ENCODE measurements at regions not wholly inside any gene's neighbourhood (a gene's known extent, or its start where the extent isn't known, plus 50 kb on each side); places are given as distances from the start of the nearest gene placed in this dataset.
"Not testable (repeated sequence)": the region's sequence is repeated elsewhere in the genome, so short reads cannot be mapped to it uniquely, and the experiment has no call there.

DNA sequence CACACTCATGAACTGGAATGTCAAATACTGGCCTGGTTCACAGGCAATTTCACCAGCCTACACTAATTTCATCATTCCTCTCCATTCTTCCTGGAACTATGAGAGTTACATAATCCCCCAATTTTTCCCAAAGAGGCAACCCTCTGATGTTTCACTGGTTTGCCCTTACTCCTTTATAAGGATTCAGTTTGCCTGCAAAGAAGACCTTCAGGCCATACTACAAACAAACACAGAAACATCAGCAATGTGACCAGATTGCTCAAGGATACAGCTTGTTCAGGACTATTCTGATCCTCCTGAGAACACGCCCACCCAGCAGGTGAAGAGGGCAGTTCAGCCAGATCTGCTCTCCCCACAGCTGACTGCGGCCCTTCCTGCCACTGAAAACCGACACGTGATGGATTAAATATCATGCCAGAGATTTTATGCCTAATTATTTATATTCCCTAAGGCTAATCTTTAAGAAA lies 215.5 kb downstream of the ETAA1 start:
- TF ChIP-seq, protein P1, sequence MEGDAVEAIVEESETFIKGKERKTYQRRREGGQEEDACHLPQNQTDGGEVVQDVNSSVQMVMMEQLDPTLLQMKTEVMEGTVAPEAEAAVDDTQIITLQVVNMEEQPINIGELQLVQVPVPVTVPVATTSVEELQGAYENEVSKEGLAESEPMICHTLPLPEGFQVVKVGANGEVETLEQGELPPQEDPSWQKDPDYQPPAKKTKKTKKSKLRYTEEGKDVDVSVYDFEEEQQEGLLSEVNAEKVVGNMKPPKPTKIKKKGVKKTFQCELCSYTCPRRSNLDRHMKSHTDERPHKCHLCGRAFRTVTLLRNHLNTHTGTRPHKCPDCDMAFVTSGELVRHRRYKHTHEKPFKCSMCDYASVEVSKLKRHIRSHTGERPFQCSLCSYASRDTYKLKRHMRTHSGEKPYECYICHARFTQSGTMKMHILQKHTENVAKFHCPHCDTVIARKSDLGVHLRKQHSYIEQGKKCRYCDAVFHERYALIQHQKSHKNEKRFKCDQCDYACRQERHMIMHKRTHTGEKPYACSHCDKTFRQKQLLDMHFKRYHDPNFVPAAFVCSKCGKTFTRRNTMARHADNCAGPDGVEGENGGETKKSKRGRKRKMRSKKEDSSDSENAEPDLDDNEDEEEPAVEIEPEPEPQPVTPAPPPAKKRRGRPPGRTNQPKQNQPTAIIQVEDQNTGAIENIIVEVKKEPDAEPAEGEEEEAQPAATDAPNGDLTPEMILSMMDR (IDR thresholded peaks at IDR 0.05) = no peak

DNA sequence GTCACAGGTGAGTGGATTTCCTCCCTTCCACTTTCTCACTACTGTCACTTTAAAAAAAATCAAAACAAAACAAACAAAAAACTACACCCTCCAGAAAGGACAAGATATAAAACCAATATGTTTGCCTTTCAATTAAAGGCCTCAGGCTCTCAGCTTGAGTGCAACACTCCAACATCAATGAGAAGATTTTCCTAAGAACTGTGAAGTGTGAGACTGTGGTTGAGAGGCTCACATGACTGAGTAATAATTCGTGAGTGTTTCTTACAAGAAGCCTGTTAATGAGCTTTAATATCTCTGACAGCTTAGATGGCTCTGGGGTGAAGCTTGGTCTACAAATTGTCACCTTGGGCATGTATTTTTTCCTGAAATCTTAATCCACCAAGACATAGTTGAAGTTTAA lies 216.1 kb downstream of the ETAA1 start:
- DNase-seq (ENCODE audit: extremely low spot score, unreplicated experiment) = no peak
- no peak overlapping the region for H3K4me3 Mint-ChIP-seq (ENCODE audit: unreplicated experiment)
- H3K27ac Mint-ChIP-seq (ENCODE audit: unreplicated experiment) = no peak overlapping the region

More for the DNA sequence above, 215.5 kb downstream of the ETAA1 start:
- H3K4me1 Mint-ChIP-seq (ENCODE audit: unreplicated experiment) = peaks cover 4% of the 10 kb centered on the region
- H3K27me3 Mint-ChIP-seq (ENCODE audit: unreplicated experiment) = no peaks in the 10 kb centered on the region
- no peak for DNase-seq (ENCODE audit: extremely low spot score, unreplicated experiment)
- H3K4me3 Mint-ChIP-seq (ENCODE audit: unreplicated experiment) = no peak overlapping the region
- H3K36me3 Mint-ChIP-seq (ENCODE audit: unreplicated experiment) = no peaks in the 10 kb centered on the region
- H3K27ac Mint-ChIP-seq (ENCODE audit: unreplicated experiment) = no peak overlapping the region
- H3K9me3 Mint-ChIP-seq (ENCODE audit: unreplicated experiment) = no peaks in the 10 kb centered on the region

DNA sequence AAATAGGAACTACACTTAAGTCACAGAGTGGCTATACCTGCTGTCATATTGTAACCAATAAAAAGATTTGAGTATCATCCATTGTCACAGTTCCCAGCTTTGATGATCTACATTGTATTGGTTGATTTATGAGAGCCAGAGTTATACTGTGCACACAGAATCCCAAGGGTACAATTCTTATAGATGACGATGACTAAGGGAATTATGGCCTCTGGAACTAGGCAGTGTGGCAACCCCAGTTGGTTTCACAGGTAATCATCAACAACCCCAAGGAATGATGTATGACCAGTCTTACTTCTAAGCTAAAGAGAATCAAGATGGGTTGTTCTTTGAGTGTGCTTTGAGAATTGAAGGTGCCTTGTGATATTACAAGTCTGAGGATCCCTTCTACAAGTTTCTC lies 217.3 kb downstream of the ETAA1 start:
- DNase-seq (ENCODE audit: extremely low spot score, unreplicated experiment) = no peak
- Mint-ChIP-seq H3K27me3 (ENCODE audit: unreplicated experiment) (no peaks in the 10 kb centered on the region), H3K4me1 (ENCODE audit: unreplicated experiment) (peaks cover 4% of the 10 kb centered on the region), H3K4me3 (ENCODE audit: unreplicated experiment) (no peak overlapping the region), H3K36me3 (ENCODE audit: unreplicated experiment) (no peaks in the 10 kb centered on the region), H3K27ac (ENCODE audit: unreplicated experiment) (no peak overlapping the region), H3K9me3 (ENCODE audit: unreplicated experiment) (no peaks in the 10 kb centered on the region)
- TF ChIP-seq, protein P1 (IDR thresholded peaks at IDR 0.05) = no peak

More for the DNA sequence above, 216.1 kb downstream of the ETAA1 start:
- TF ChIP-seq, protein P1 (IDR thresholded peaks at IDR 0.05) = no peak
- Mint-ChIP-seq H3K9me3 (ENCODE audit: unreplicated experiment) (no peaks in the 10 kb centered on the region), H3K36me3 (ENCODE audit: unreplicated experiment) (no peaks in the 10 kb centered on the region), H3K4me1 (ENCODE audit: unreplicated experiment) (peaks cover 4% of the 10 kb centered on the region), H3K27me3 (ENCODE audit: unreplicated experiment) (no peaks in the 10 kb centered on the region)

DNA sequence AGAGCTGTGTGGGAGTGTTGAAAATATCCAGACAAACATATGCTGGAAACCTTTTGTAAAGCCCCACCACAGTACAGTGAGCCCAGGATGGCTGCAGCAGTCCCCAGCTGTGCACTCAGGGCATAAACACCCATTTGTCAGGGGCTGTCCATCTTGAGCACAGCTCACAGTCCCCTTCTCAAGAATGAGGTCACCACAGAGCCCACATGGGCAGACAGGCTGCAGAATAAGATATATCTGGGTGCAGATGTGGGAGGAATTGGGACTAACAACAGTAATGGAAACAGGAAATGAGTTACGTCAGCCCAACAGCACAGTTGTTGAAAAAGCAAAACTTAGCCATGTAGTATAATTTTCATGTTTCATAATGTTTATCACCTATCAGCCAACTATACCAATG lies 219.6 kb downstream of the ETAA1 start:
- Mint-ChIP-seq H3K9me3 (ENCODE audit: unreplicated experiment) (no peaks in the 10 kb centered on the region), H3K27me3 (ENCODE audit: unreplicated experiment) (peaks cover 3% of the 10 kb centered on the region), H3K27ac (ENCODE audit: unreplicated experiment) (no peak overlapping the region), H3K4me1 (ENCODE audit: unreplicated experiment) (peaks cover 4% of the 10 kb centered on the region), H3K4me3 (ENCODE audit: unreplicated experiment) (no peak overlapping the region), H3K36me3 (ENCODE audit: unreplicated experiment) (no peaks in the 10 kb centered on the region)
- TF ChIP-seq, protein P1 (IDR thresholded peaks at IDR 0.05) = no peak
- DNase-seq (ENCODE audit: extremely low spot score, unreplicated experiment) = no peak

DNA sequence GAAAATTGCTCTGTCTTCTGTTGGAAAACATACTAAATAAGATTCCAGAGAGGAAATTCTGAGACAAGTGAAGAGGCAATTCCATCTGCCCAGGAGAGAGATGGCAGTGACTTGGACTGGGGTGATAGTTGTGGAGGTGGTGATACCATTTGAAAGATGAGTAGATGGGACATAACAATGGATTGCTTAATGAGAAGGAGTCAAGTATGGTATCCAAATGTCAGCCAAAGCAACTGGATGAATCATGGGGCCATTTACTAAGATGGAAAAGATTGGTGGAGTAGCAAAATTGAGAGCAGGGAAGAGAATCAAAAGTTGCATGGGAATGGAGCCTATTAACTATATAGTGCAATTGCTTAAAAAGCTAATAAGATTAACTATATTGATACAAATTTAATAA lies 222.1 kb downstream of the ETAA1 start:
- Mint-ChIP-seq H3K4me3 (ENCODE audit: unreplicated experiment) (no peak overlapping the region), H3K27me3 (ENCODE audit: unreplicated experiment) (peaks cover 5% of the 10 kb centered on the region), H3K9me3 (ENCODE audit: unreplicated experiment) (no peaks in the 10 kb centered on the region), H3K36me3 (ENCODE audit: unreplicated experiment) (no peaks in the 10 kb centered on the region), H3K27ac (ENCODE audit: unreplicated experiment) (no peak overlapping the region), H3K4me1 (ENCODE audit: unreplicated experiment) (no peaks in the 10 kb centered on the region)
- DNase-seq (ENCODE audit: extremely low spot score, unreplicated experiment) = no peak
- TF ChIP-seq, protein P1 (IDR thresholded peaks at IDR 0.05) = no peak

DNA sequence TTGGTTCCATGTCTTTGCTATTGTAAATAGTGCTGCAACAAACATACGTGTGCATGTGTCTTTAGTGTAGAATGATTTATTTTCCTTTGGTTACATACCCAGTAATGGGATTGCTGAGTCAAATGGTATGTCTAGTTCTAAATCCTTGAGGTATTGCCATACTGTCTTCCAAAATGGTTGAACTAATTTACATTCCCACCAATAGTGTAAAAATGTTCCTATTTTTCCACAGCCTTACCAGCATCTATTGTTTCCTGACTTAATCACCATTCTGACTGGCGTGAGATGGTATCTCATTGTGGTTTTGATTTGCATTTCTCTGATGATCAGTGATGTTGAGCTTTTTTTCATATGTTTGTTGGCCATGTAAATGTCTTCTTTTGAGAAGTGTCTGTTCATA lies 226.6 kb downstream of the ETAA1 start:
- not testable (repeated sequence) for H3K9me3 Mint-ChIP-seq (ENCODE audit: unreplicated experiment); H3K27ac Mint-ChIP-seq (ENCODE audit: unreplicated experiment); DNase-seq (ENCODE audit: extremely low spot score, unreplicated experiment); H3K4me1 Mint-ChIP-seq (ENCODE audit: unreplicated experiment); H3K36me3 Mint-ChIP-seq (ENCODE audit: unreplicated experiment); H3K4me3 Mint-ChIP-seq (ENCODE audit: unreplicated experiment)
- H3K27me3 Mint-ChIP-seq (ENCODE audit: unreplicated experiment) = peaks cover 23% of the 10 kb centered on the region

Data from osteocyte (in vitro differentiated cells).